ENCODE measurements at regions not wholly inside any gene's neighbourhood (a gene's known extent, or its start where the extent isn't known, plus 50 kb on each side); places are given as distances from the start of the nearest gene placed in this dataset.

- Histone ChIP-seq H3K27me3 (ENCODE audit: insufficient read depth, low read length) (peaks cover 97% of the 10 kb centered on the region), H2AFZ (ENCODE audit: low read length, unreplicated experiment) (no peak overlapping the region), H3K4me3 (ENCODE audit: low read depth, low read length) (no peak overlapping the region), H3K79me2 (ENCODE audit: control insufficient read depth, insufficient read depth, low read length, unreplicated experiment) (no peaks in the 10 kb centered on the region), H3K36me3 (ENCODE audit: insufficient read depth, low read length) (no peaks in the 10 kb centered on the region), H3K4me1 (ENCODE audit: control insufficient read depth, insufficient read depth, low read length, unreplicated experiment) (peaks cover 8% of the 10 kb centered on the region), H3K27ac (ENCODE audit: low read depth, low read length) (no peak overlapping the region)
These were observed 126.4 kb upstream of the C11orf58 start for GRCh38 chr11:16611926-16612565.

- Histone ChIP-seq H3K27ac (ENCODE audit: low read depth, low read length) (no peak overlapping the region), H3K79me2 (ENCODE audit: control insufficient read depth, insufficient read depth, low read length, unreplicated experiment) (no peaks in the 10 kb centered on the region), H3K4me1 (ENCODE audit: control insufficient read depth, insufficient read depth, low read length, unreplicated experiment) (peaks cover 8% of the 10 kb centered on the region), H3K36me3 (ENCODE audit: insufficient read depth, low read length) (no peaks in the 10 kb centered on the region), H3K27me3 (ENCODE audit: insufficient read depth, low read length) (peaks cover 98% of the 10 kb centered on the region), H3K4me3 (ENCODE audit: low read depth, low read length) (no peak overlapping the region), H2AFZ (ENCODE audit: low read length, unreplicated experiment) (no peak overlapping the region)
These were observed 127.0 kb upstream of the C11orf58 start for GRCh38 chr11:16611401-16611921.

- Histone ChIP-seq H2AFZ (ENCODE audit: low read length, unreplicated experiment) (no peak overlapping the region), H3K79me2 (ENCODE audit: control insufficient read depth, insufficient read depth, low read length, unreplicated experiment) (no peaks in the 10 kb centered on the region), H3K27me3 (ENCODE audit: insufficient read depth, low read length) (peaks cover 97% of the 10 kb centered on the region), H3K4me1 (ENCODE audit: control insufficient read depth, insufficient read depth, low read length, unreplicated experiment) (peaks cover 8% of the 10 kb centered on the region), H3K4me3 (ENCODE audit: low read depth, low read length) (no peak overlapping the region), H3K27ac (ENCODE audit: low read depth, low read length) (no peak overlapping the region), H3K36me3 (ENCODE audit: insufficient read depth, low read length) (no peaks in the 10 kb centered on the region)
These were observed 127.6 kb upstream of the C11orf58 start for GRCh38 chr11:16610738-16611388.

- no peak overlapping the region for H3K4me3 ChIP-seq (ENCODE audit: low read depth, low read length)
- no peak overlapping the region for H2AFZ ChIP-seq (ENCODE audit: low read length, unreplicated experiment)
- H3K4me1 ChIP-seq (ENCODE audit: control insufficient read depth, insufficient read depth, low read length, unreplicated experiment) = peaks cover 8% of the 10 kb centered on the region
- peaks cover 96% of the 10 kb centered on the region for H3K27me3 ChIP-seq (ENCODE audit: insufficient read depth, low read length)
- no peak overlapping the region for H3K27ac ChIP-seq (ENCODE audit: low read depth, low read length)
- no peaks in the 10 kb centered on the region for H3K79me2 ChIP-seq (ENCODE audit: control insufficient read depth, insufficient read depth, low read length, unreplicated experiment)
- no peaks in the 10 kb centered on the region for H3K36me3 ChIP-seq (ENCODE audit: insufficient read depth, low read length)
These were observed 128.2 kb upstream of the C11orf58 start for GRCh38 chr11:16610213-16610737.

- no peak overlapping the region for H3K27ac ChIP-seq (ENCODE audit: low read depth, low read length)
- no peaks in the 10 kb centered on the region for H3K36me3 ChIP-seq (ENCODE audit: insufficient read depth, low read length)
- H2AFZ ChIP-seq (ENCODE audit: low read length, unreplicated experiment) = no peak overlapping the region
- H3K4me1 ChIP-seq (ENCODE audit: control insufficient read depth, insufficient read depth, low read length, unreplicated experiment) = peaks cover 8% of the 10 kb centered on the region
- H3K79me2 ChIP-seq (ENCODE audit: control insufficient read depth, insufficient read depth, low read length, unreplicated experiment) = no peaks in the 10 kb centered on the region
- H3K4me3 ChIP-seq (ENCODE audit: low read depth, low read length) = no peak overlapping the region
- peaks cover 95% of the 10 kb centered on the region for H3K27me3 ChIP-seq (ENCODE audit: insufficient read depth, low read length)
These were observed 128.7 kb upstream of the C11orf58 start for GRCh38 chr11:16609769-16610168.

- Histone ChIP-seq H3K4me1 (ENCODE audit: control insufficient read depth, insufficient read depth, low read length, unreplicated experiment) (peaks cover 3% of the 10 kb centered on the region), H3K79me2 (ENCODE audit: control insufficient read depth, insufficient read depth, low read length, unreplicated experiment) (no peaks in the 10 kb centered on the region), H3K36me3 (ENCODE audit: insufficient read depth, low read length) (no peaks in the 10 kb centered on the region), H3K27ac (ENCODE audit: low read depth, low read length) (no peak overlapping the region), H3K27me3 (ENCODE audit: insufficient read depth, low read length) (peaks cover 96% of the 10 kb centered on the region), H3K4me3 (ENCODE audit: low read depth, low read length) (peak overlapping the region; percentile 73), H2AFZ (ENCODE audit: low read length, unreplicated experiment) (no peak overlapping the region)
These were observed 130.5 kb upstream of the C11orf58 start for GRCh38 chr11:16607675-16608644.

- H3K4me1 ChIP-seq (ENCODE audit: control insufficient read depth, insufficient read depth, low read length, unreplicated experiment) = no peaks in the 10 kb centered on the region
- peak overlapping the region; percentile 73 for H3K4me3 ChIP-seq (ENCODE audit: low read depth, low read length)
- no peaks in the 10 kb centered on the region for H3K79me2 ChIP-seq (ENCODE audit: control insufficient read depth, insufficient read depth, low read length, unreplicated experiment)
- peaks cover 95% of the 10 kb centered on the region for H3K27me3 ChIP-seq (ENCODE audit: insufficient read depth, low read length)
- no peaks in the 10 kb centered on the region for H3K36me3 ChIP-seq (ENCODE audit: insufficient read depth, low read length)
- no peak overlapping the region for H3K27ac ChIP-seq (ENCODE audit: low read depth, low read length)
- H2AFZ ChIP-seq (ENCODE audit: low read length, unreplicated experiment) = peak overlapping the region; percentile 17
These were observed 131.4 kb upstream of the C11orf58 start for GRCh38 chr11:16606784-16607674.

- Histone ChIP-seq H3K36me3 (ENCODE audit: insufficient read depth, low read length) (no peaks in the 10 kb centered on the region), H3K27ac (ENCODE audit: low read depth, low read length) (no peak overlapping the region), H3K4me3 (ENCODE audit: low read depth, low read length) (peak overlapping the region; percentile 73), H3K4me1 (ENCODE audit: control insufficient read depth, insufficient read depth, low read length, unreplicated experiment) (no peaks in the 10 kb centered on the region), H2AFZ (ENCODE audit: low read length, unreplicated experiment) (peak overlapping the region; percentile 47), H3K79me2 (ENCODE audit: control insufficient read depth, insufficient read depth, low read length, unreplicated experiment) (no peaks in the 10 kb centered on the region), H3K27me3 (ENCODE audit: insufficient read depth, low read length) (peaks cover 95% of the 10 kb centered on the region)
These were observed 132.3 kb upstream of the C11orf58 start for GRCh38 chr11:16605894-16606783.

GRCh38 chr11:16605389-16605893 lies 133.0 kb upstream of the C11orf58 start:
- no peak overlapping the region for H3K27ac ChIP-seq (ENCODE audit: low read depth, low read length)
- peaks cover 94% of the 10 kb centered on the region for H3K27me3 ChIP-seq (ENCODE audit: insufficient read depth, low read length)
- H3K36me3 ChIP-seq (ENCODE audit: insufficient read depth, low read length) = no peaks in the 10 kb centered on the region
- H3K4me3 ChIP-seq (ENCODE audit: low read depth, low read length) = peak overlapping the region; percentile 73
- H2AFZ ChIP-seq (ENCODE audit: low read length, unreplicated experiment) = peak overlapping the region; percentile 65
- no peaks in the 10 kb centered on the region for H3K79me2 ChIP-seq (ENCODE audit: control insufficient read depth, insufficient read depth, low read length, unreplicated experiment)
- H3K4me1 ChIP-seq (ENCODE audit: control insufficient read depth, insufficient read depth, low read length, unreplicated experiment) = no peaks in the 10 kb centered on the region
